GM12891 (cell line): ENCODE measurements at regions not wholly inside any gene's neighbourhood (a gene's known extent, or its start where the extent isn't known, plus 50 kb on each side); places are given as distances from the start of the nearest gene placed in this dataset.

ENCODE experiments used
- PAX5 ChIP-seq: IDR thresholded peaks from 2 replicates; pipeline ENCODE4 v1.6.1; 2011; ENCODE audit warnings: low read length, moderate library complexity, mild to moderate bottlenecking; ENCODE audit not compliant: insufficient read depth, severe bottlenecking
- POLR2A ChIP-seq: IDR thresholded peaks from 2 replicates; pipeline ENCODE4 v1.6.1; 2011; ENCODE audit warnings: low read depth, low read length, control low read depth
- POLR2AphosphoS5 ChIP-seq: IDR thresholded peaks from 2 replicates; pipeline ENCODE4 v1.6.1; 2011; ENCODE audit warnings: low read depth, low read length, control low read depth
- SPI1 ChIP-seq: IDR thresholded peaks from 2 replicates; pipeline ENCODE4 v1.6.1; 2011; ENCODE audit warnings: low read depth, low read length, control low read depth
- TAF1 ChIP-seq: IDR thresholded peaks from 2 replicates; pipeline ENCODE4 v1.6.1; 2011; ENCODE audit warnings: low read depth, low read length, control low read depth

- no peak for TF ChIP-seq POLR2A
- TF ChIP-seq TAF1, result no peak
- no peak for TF ChIP-seq POLR2AphosphoS5
- no peak for TF ChIP-seq PAX5
- no peak for TF ChIP-seq SPI1
Observed at GRCh38 chr12:128204711-128205110, 62.3 kb upstream of the TMEM132C start.
